Stimulated activated CD4-positive, alpha-beta T cell treated with anti-CD3 and anti-CD28 coated beads, Interleukin-15, amount 100 ng/mL, for 1 hour (primary cell): ENCODE measurements at regions not wholly inside any gene's neighbourhood (a gene's known extent, or its start where the extent isn't known, plus 50 kb on each side); places are given as distances from the start of the nearest gene placed in this dataset.
"Not testable (repeated sequence)": the region's sequence is repeated elsewhere in the genome, so short reads cannot be mapped to it uniquely, and the experiment has no call there.

Source experiments
- DNase-seq, 2 donors: peaks; one replicate each; pipeline ENCODE4 v3.0.0-alpha.2; 2020; ENCODE audit warnings: low read depth in 1 of 2, low spot score in 1 of 2

GRCh38 chr11:14573539-14574057 is 53.4 kb upstream of the PSMA1 start:
- not testable (repeated sequence) for DNase-seq

GRCh38 chr11:14577292-14577691 is 57.1 kb upstream of the PSMA1 start:
- DNase-seq, result no peak

DNA sequence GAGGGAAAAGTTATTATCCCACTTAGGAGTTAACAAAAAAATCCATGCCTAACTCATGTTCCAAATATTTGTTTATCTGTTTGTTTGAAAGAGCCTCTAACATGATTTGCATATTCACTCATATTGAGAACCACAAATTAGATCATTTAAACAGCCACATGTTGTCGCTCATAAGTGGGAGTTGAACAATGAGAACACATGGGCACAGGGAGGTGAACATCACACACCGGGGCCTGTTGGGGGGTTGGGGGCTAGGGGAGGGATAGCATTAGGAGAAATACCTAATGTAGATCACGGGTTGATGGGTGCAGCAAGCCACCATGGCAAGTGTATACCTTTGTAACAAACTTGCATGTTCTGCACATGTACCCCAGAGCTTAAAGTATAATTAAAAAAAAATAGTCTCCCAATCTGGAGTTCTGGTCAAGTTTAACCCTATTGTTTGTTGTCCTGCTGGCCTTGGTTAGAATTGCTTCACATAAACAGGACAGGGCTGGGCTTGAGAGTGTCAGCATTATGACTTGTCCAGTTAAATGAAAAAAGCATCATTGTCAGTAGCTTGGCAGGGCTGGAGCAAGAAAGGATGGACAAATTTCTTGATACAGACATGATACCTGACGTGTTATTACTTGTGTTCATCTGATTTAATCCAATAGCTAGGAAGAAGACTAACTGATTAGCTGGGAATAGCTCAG is 57.8 kb upstream of the PSMA1 start:
- DNase-seq, result no peak

DNA sequence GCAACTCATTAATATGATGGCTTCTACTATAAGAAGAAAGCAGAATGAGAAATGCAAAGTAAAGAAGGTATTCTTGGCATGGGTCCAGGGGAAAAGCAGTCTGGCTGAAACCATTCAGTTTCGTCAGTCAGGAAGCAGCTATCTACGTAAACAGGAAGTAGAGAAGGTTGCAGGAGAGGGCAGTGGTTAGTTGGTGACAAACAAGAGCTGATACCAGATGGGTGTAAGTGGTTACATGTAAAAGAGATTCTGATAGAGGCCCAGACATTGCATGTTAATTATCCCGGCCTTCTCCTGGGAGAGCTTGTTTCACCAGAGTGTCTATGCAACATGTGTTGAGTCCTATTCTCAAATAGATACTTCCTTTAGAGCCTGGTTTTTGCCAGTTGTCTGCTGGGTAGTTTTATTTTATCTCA is 58.4 kb upstream of the PSMA1 start:
- peak in 1 of 2 donors; percentile 53 for DNase-seq

DNA sequence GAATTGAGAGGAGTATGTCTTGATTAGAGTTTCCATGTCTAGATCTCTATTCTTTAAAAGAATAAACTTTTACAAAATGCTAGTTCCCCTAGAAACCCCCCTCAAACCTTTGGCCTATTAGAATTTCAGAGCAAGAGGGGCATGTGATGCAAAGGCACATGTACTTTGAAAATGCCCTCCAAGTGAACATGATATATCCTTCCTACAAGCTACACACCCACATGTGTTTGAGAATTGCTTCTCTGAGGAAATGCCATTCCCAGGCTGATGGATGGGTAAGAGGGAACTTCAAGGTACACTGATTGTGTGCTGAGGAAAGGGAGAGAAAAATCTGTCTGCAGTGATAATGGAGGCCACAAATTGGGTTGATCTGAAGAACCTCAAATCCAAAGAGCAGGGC is 59.5 kb upstream of the PSMA1 start:
- no peak for DNase-seq

DNA sequence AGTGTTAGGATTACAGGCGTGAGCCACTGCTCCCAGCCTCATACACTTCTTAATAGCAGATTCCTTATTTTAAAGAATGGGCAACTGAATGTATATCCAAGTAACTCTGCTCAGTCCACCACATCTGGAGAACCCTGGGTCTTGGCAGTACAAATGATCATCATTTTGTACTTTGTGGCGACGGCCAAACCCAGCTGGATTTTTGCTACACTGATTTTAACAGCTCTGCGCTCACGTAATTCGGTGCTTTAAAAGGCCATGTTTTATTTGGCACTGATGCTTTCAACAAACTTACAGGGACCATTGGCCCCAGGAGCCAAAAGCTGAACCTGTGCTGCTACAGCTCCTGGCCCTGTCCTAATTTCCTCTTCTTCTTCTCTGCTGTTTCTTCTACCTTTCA is 60.8 kb upstream of the PDE3B start:
- no peak for DNase-seq

GRCh38 chr11:14583252-14584034 is 60.2 kb upstream of the PDE3B start:
- no peak for DNase-seq

GRCh38 chr11:14584035-14584363 is 59.6 kb upstream of the PDE3B start:
- no peak for DNase-seq

GRCh38 chr11:14584595-14584994 is 59.0 kb upstream of the PDE3B start:
- DNase-seq, result no peak

- no peak for DNase-seq
Measured at GRCh38 chr11:14585438-14585837, 58.2 kb upstream of the PDE3B start.

DNA sequence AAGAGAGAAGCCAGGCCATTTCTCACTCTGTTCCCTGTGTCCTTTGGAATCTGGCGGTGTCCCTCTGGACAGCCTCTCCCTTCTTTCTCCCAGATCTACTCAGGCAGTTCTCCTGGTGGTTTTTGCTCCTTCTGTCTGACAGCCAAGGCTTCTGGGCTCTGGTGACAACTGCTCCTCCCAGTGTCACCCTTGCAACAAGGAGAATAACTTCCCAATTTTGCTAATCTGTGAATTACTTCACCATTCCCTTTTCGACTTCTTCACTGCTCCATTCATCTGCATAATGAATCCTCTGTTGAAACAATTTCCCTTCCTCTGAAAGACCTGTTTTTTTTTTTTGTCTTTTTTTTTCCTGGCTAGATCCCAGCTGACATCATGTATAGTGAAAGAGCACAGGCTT is 56.3 kb upstream of the PDE3B start:
- DNase-seq, result no peak

- no peak for DNase-seq
Measured at GRCh38 chr11:14588681-14589080, 54.9 kb upstream of the PDE3B start.

DNA sequence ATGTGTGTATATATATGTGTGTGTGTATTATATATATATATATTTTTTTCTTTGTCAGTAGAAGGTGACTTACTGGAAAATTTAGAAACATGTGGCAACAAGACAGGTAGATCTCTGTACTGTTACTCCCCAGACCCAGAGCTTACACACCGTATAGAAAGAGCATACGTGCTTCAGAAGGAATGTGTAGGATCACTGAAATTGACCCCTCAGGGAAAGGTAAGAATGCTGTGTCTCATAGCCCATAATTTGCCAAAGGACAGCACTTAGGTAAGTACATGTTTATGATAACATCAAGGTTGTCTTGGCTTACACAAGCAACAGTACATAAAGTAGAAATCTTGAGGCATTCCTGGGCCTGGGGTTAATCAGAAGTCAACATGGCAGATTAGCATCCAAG is 54.2 kb upstream of the PDE3B start:
- DNase-seq, result no peak

GRCh38 chr11:14591046-14591445 is 52.6 kb upstream of the PDE3B start:
- DNase-seq, result not testable (repeated sequence)

- no peak for DNase-seq
Measured at GRCh38 chr11:14593671-14594070, 49.9 kb upstream of the PDE3B start.
